DOHH2 (cell line): ENCODE measurements at regions not wholly inside any gene's neighbourhood (a gene's known extent, or its start where the extent isn't known, plus 50 kb on each side); places are given as distances from the start of the nearest gene placed in this dataset.

ENCODE experiments used
- H3F3A ChIP-seq: fragments of 200-600 bp; sonication (generic), shearing (Covaris generic); 2 replicates; pipeline ENCODE4 v1.6.0; 2016; ENCODE audit warnings: antibody characterized with exemption, mild to moderate bottlenecking; ENCODE audit not compliant: control insufficient read depth, insufficient read depth
- H3K27ac ChIP-seq: fragments of 200-600 bp; sonication (generic); 2 replicates; pipeline ENCODE4 v1.5.1; 2014; ENCODE audit warnings: low read depth, mild to moderate bottlenecking, low read length, moderate library complexity
- H3K27me3 ChIP-seq: fragments of 200-600 bp; sonication (generic); 2 replicates; pipeline ENCODE4 v1.6.1; 2014; ENCODE audit warnings: mild to moderate bottlenecking, low read length, mixed read lengths; ENCODE audit not compliant: control insufficient read depth
- H3K36me3 ChIP-seq: fragments of 200-600 bp; sonication (generic); 2 replicates; pipeline ENCODE4 v1.6.1; 2014; ENCODE audit warnings: mild to moderate bottlenecking, low read length, moderate library complexity, mixed read lengths; ENCODE audit not compliant: control insufficient read depth
- H3K4me1 ChIP-seq: fragments of 200-600 bp; sonication (generic); 2 replicates; pipeline ENCODE4 v1.6.1; 2014; ENCODE audit warnings: mild to moderate bottlenecking, low read length, mixed read lengths; ENCODE audit not compliant: control insufficient read depth
- H3K4me2 ChIP-seq: fragments of 200-600 bp; sonication (generic); 2 replicates; pipeline ENCODE4 v1.6.0; 2014; ENCODE audit warnings: mild to moderate bottlenecking, low read length, moderate library complexity
- H3K4me3 ChIP-seq: fragments of 200-600 bp; sonication (generic); 2 replicates; pipeline ENCODE4 v1.5.1; 2014; ENCODE audit warnings: mild to moderate bottlenecking, low read length, mixed read lengths
- H3K79me2 ChIP-seq: fragments of 200-600 bp; sonication (generic); 2 replicates; pipeline ENCODE4 v1.6.1; 2014; ENCODE audit warnings: mild to moderate bottlenecking, low read length, mixed read lengths; ENCODE audit not compliant: control insufficient read depth
- H3K9me2 ChIP-seq: fragments of 200-600 bp; sonication (generic); replicated peaks from 2 replicates; pipeline ENCODE4 v1.6.1; 2014; ENCODE audit warnings: mild to moderate bottlenecking, low read length, mixed read lengths; ENCODE audit not compliant: control insufficient read depth
- H3K9me3 ChIP-seq: fragments of 200-600 bp; sonication (generic); 2 replicates; pipeline ENCODE4 v1.6.1; 2014; ENCODE audit warnings: antibody characterized with exemption, low read length, mixed read lengths; ENCODE audit not compliant: control insufficient read depth, insufficient read depth
- H4K20me1 ChIP-seq: fragments of 200-600 bp; sonication (generic); 2 replicates; pipeline ENCODE4 v1.6.0; 2014; ENCODE audit warnings: low read depth, mild to moderate bottlenecking, antibody characterized with exemption, low read length, moderate library complexity; ENCODE audit not compliant: control insufficient read depth, insufficient read depth
- CTCF ChIP-seq: fragments of 200-600 bp; sonication (generic); IDR thresholded peaks from one replicate; pipeline ENCODE4 v1.5.1; 2014; ENCODE audit warnings: antibody characterized with exemption, mild to moderate bottlenecking, low read depth, low read length; ENCODE audit not compliant: poor library complexity, severe bottlenecking
- EZH2phosphoT487 ChIP-seq: fragments of 200-600 bp; sonication (generic); IDR thresholded peaks from 2 replicates; pipeline ENCODE4 v1.6.1; 2017; ENCODE audit warnings: borderline replicate concordance, mild to moderate bottlenecking, antibody characterized with exemption, low read length, moderate library complexity, mixed read lengths

- no peaks in the 10 kb centered on the region for H3F3A ChIP-seq
- H3K27ac ChIP-seq = no peak overlapping the region
- no peaks in the 10 kb centered on the region for H3K27me3 ChIP-seq
- TF ChIP-seq EZH2phosphoT487 (no peak), CTCF (no peak)
- no peak overlapping the region for H3K4me2 ChIP-seq
- H3K36me3 ChIP-seq = no peaks in the 10 kb centered on the region
- no peaks in the 10 kb centered on the region for H4K20me1 ChIP-seq
- no peaks in the 10 kb centered on the region for H3K9me3 ChIP-seq
- no peaks in the 10 kb centered on the region for H3K9me2 ChIP-seq
- H3K4me1 ChIP-seq = no peaks in the 10 kb centered on the region
- H3K79me2 ChIP-seq = no peaks in the 10 kb centered on the region
- no peak overlapping the region for H3K4me3 ChIP-seq
Measured at GRCh38 chr7:136166521-136166920, 189.4 kb upstream of the MTPN start.

- Histone ChIP-seq H3K79me2 (no peaks in the 10 kb centered on the region), H3K27ac (no peak overlapping the region), H4K20me1 (no peaks in the 10 kb centered on the region), H3K4me3 (no peak overlapping the region), H3K9me2 (no peaks in the 10 kb centered on the region), H3K27me3 (no peaks in the 10 kb centered on the region), H3K4me1 (no peaks in the 10 kb centered on the region), H3K9me3 (no peaks in the 10 kb centered on the region), H3K4me2 (no peak overlapping the region), H3K36me3 (no peaks in the 10 kb centered on the region), H3F3A (no peaks in the 10 kb centered on the region)
- no peak for TF ChIP-seq EZH2phosphoT487
- TF ChIP-seq CTCF = no peak
Measured at GRCh38 chr7:136163340-136163801, 186.2 kb upstream of the MTPN start.

- no peak for TF ChIP-seq CTCF
- no peak for TF ChIP-seq EZH2phosphoT487
- Histone ChIP-seq H3K4me3 (no peak overlapping the region), H3K79me2 (no peaks in the 10 kb centered on the region), H3K9me3 (no peaks in the 10 kb centered on the region), H3F3A (no peaks in the 10 kb centered on the region), H4K20me1 (no peaks in the 10 kb centered on the region), H3K4me2 (no peak overlapping the region), H3K9me2 (no peaks in the 10 kb centered on the region), H3K4me1 (no peaks in the 10 kb centered on the region), H3K36me3 (no peaks in the 10 kb centered on the region), H3K27me3 (no peaks in the 10 kb centered on the region), H3K27ac (no peak overlapping the region)
Measured at GRCh38 chr7:136150311-136150710, 173.2 kb upstream of the MTPN start.

DNA sequence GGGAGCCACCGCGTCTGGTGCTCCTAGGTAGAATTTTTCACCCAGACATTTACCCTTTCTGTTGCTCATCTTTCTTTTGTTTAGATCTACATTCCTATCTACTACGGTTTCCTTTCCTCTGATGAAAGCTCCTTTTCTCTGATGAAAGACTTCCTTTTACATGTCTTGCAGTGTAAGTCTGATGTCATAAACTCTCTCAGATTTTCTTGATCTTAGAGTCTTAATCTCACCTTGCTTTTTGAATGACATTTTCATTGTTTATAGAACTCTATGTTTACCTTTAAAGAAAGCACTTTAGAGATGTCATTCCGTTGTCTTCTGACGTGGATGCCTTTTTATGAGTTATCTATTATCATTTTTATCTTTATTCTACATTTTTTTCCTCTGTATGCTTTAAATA lies 171.8 kb upstream of the MTPN start:
- no peaks in the 10 kb centered on the region for H3K9me2 ChIP-seq
- no peak overlapping the region for H3K4me2 ChIP-seq
- no peaks in the 10 kb centered on the region for H3F3A ChIP-seq
- no peaks in the 10 kb centered on the region for H3K36me3 ChIP-seq
- H3K27me3 ChIP-seq = no peaks in the 10 kb centered on the region
- no peaks in the 10 kb centered on the region for H3K4me1 ChIP-seq
- no peaks in the 10 kb centered on the region for H4K20me1 ChIP-seq
- H3K79me2 ChIP-seq = no peaks in the 10 kb centered on the region
- H3K9me3 ChIP-seq = no peaks in the 10 kb centered on the region
- H3K27ac ChIP-seq = no peak overlapping the region
- no peak overlapping the region for H3K4me3 ChIP-seq
- no peak for TF ChIP-seq CTCF
